NCI-H226 (cell line): ENCODE measurements at regions not wholly inside any gene's neighbourhood (a gene's known extent, or its start where the extent isn't known, plus 50 kb on each side); places are given as distances from the start of the nearest gene placed in this dataset.
"Not testable (repeated sequence)": the region's sequence is repeated elsewhere in the genome, so short reads cannot be mapped to it uniquely, and the experiment has no call there.

Experiments
- DNase-seq: peaks from one replicate; pipeline ENCODE4 v3.0.0-alpha.2; 2015

DNA sequence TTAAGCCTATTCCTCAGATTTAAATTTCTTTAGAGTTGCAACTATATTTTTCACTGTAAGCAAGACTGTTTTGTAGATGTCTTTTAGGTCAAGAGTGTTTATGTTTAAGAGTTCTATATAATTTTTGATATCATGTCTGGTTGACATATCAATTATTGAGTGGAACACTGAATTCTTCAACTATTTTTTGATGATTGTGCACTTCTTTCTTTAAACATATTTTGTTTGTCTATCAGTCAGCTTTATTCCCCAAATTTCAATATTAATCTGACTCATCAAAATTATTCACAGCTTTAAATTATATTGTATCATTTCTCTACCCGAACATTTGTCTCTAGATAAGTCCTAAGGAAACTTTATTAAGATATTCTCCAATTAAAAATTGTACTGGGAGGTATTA lies 933.6 kb upstream of the ROBO1 start:
- no peak for DNase-seq

- no peak for DNase-seq
Observed at GRCh38 chr3:80697291-80697690, 929.5 kb upstream of the ROBO1 start.

DNA sequence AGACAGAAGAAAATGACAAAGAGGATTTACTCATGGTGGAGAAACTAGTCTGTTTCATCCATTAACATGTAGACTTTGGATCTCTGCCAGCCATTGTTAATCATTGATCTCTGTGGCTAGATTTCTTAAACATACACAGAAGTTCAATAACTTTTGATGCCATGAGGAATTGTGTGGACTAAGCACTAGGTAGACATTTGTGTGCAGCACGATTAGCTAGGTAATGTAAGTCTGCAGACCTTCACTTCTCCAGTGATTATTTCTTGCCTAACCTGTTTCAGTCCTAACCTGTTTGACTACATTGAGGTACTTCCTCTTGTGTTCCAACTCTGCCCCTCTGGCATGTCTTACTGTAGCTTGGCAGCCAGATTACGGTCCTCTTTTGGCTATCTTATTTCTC lies 928.5 kb upstream of the ROBO1 start:
- DNase-seq: no peak

- no peak for DNase-seq
Observed at GRCh38 chr3:80688814-80689213, 921.0 kb upstream of the ROBO1 start.

DNA sequence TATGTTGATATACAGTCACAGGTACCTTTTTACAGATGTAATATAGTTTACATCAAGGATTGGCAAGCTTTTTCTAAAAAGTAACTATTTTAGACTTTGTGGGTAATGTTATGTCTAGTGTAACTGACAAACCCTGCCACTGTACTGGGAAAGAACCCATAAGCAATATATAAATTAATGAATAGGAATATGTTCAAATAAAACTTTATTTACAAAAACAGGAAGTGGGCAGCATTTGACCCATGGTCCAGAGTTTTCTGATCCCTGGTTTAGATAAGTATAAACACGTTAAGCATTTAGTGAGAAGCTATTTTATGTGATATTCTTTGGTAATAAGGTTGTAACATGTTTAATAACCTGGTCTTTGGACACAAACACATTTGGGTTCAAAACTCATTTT lies 915.2 kb upstream of the ROBO1 start:
- no peak for DNase-seq

DNA sequence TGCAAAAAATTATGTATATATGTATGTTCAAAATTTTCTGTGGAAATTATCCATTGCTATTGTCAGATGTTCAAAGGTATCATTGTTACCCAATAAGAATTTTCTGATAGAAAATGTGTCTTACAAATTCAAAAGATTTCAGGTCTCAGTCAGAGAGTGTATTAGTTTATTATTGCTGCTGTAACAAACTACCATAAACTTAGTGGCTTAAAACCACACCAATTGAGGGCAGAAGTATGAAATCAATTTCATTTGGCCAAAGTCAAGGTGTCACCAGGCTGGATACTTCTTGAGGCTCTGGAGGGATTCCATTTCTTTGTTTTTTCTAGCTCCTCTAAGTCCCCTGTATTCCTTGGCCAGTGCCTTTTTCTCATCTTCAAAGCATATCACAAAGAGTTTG lies 914.4 kb upstream of the ROBO1 start:
- DNase-seq: no peak

- DNase-seq: no peak
Observed at GRCh38 chr3:80677796-80678195, 910.0 kb upstream of the ROBO1 start.

DNA sequence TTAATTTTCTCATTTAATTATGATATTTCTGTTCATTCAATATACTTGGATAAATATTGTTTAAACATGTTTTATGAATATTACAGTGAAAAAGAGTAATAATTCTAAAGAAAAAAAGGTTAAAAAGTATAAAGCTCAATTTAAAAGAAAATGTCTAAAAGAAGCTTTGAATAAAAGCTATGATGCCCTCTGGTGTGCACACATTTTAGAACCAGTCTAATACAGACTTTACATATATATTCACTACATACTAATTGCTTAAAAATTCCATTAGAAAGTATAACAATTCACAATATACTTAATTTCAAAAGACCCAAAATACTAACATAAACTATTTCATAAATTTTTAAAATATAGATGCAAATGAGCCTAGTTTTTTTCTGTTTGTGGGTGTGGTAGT lies 909.1 kb upstream of the ROBO1 start:
- DNase-seq: no peak

GRCh38 chr3:80676261-80676660 lies 908.5 kb upstream of the ROBO1 start:
- no peak for DNase-seq

GRCh38 chr3:80675790-80676189 lies 908.0 kb upstream of the ROBO1 start:
- DNase-seq: no peak

- DNase-seq: no peak
Observed at GRCh38 chr3:80668600-80669294, 900.9 kb upstream of the ROBO1 start.

GRCh38 chr3:80668100-80668499 lies 900.3 kb upstream of the ROBO1 start:
- DNase-seq: no peak

GRCh38 chr3:80663426-80663825 lies 895.6 kb upstream of the ROBO1 start:
- DNase-seq: no peak

GRCh38 chr3:80655216-80655615 lies 887.4 kb upstream of the ROBO1 start:
- no peak for DNase-seq

DNA sequence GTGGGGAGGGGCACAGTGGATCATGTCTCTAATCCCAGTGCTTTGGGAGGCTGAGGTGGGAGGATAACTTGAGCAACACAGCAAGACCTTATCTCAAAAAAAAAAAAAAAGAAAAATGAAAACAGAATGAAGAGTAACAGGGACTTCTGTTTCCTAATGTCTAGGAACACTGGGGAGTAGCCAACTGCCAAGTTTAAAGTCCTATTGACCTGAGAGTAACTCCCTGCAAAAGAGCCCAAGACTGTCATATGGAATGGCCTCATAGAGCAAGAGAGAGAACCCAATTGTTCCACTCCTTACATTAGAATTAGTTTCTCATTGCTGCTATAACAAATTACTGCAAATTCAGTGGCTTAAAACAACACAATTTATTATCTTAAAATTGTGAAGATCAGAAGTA lies 881.4 kb upstream of the ROBO1 start:
- DNase-seq: no peak

DNA sequence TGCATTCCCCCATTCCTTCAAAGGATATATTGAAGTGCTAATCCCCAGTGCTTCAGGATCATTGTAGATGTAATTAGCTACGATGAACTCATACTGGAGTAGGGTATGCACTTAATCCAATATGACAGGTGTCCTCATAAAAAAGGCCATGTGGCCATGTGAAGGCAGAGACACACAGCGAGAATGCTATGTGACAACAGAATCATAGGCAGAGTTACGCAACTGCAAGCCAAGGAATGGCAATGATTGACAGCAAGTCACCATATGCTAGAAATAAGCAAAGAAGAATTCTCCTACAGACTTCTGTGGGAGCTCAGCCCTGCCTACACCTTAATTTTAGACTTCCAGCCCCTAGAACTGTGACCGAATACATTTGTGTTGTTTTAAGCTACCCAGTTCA lies 875.6 kb upstream of the ROBO1 start:
- DNase-seq: no peak

DNA sequence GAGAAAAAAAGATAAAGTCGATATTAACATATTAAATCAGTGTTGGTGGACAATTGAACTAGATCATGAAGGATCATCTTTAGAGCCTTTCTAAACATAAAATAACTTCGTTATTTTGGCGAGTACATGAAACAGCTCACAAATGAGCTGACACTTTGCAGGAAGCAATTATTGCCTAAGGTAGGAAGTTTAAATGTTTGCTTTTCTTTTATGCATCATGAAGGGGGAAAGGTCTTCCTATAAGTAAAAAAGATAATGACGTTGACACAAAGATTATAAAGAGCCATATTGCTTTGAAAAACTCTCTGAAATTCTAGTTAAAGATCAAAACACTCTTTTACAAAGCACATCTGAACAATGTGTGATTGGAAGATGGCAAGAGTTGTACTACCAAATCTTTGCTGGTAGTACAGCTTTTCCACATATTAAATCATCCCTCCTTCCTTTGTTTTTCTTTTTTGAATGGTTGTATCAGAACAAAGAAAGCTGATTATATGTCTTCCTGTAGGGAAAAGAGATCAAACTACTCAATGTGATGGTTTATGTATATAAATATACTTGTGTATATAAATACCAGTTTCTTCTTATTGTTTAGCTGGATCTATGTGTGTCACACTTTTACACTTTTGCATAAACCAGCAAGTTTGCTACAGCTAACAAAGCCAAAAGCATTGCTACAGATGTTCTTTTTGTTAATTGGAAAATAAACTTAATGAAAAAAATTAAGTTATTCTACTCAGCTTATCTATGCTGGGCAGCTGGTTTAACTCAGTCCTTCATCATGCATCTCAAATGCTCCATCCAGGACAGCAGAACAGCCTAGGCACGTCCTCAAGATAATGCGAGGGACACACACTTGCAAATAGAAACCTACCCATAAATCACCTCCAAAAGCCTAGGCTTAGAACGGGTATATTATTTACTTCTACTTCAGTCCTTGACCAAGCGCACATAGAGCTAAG lies 850.8 kb upstream of the ROBO1 start:
- DNase-seq: no peak

DNA sequence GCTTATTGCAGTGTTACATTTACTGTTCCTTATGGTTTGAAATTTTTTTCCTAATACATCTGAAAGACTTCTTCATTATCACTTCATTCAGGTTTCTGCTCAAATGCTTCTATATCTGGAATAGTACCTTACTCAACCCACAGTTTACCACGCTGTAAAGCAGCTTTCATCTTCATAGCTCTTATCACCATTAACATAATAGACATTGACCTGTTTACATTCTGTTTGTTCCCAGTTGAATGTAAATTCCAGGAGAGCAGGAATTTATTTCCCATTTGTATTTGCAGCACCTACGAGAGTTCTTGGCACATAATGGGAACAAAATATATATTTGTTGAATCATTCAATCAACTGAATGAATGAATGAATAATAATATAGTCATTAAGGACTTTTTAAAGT lies 844.6 kb upstream of the ROBO1 start:
- DNase-seq: no peak

GRCh38 chr3:80608072-80608471 lies 840.3 kb upstream of the ROBO1 start:
- not testable (repeated sequence) for DNase-seq

GRCh38 chr3:80606073-80606472 lies 838.3 kb upstream of the ROBO1 start:
- DNase-seq: no peak

DNA sequence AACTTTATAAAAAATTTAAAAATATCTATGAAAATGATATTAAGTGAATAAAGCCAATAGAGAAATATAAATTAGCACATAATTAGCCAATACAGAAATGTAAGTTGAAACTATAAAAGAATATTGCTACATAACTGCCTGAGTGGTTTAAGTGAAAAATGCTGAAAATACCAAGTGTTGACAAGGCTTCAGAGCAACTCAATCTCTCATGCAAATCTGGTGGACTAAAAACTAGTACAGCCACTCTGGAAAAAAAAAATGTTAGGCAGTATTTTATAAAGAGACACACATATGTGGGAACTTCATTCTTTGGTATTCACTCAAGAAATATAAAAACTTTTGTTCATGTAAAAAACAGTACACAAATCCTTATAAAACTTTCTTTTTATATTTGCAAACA lies 833.7 kb upstream of the ROBO1 start:
- DNase-seq: no peak

GRCh38 chr3:80592792-80593191 lies 825.0 kb upstream of the ROBO1 start:
- DNase-seq: no peak

DNA sequence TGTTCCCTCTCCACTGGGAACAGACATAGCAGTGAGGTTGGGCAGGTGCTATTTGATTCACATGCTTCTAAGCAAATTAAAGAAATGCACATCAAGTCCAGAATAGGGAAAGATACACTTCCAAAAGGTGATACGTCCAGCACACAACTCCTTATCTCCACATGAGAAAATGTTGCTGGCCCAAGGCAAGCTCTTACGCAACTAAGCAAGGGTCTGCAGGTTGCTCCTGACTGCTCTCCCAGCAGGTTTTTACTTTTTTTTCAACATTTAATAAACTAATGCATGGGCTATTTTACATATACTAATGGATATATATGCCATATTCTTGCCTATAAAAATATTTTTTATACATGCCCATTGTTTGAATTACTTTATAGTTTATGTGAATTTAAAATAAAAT lies 818.5 kb upstream of the ROBO1 start:
- no peak for DNase-seq

DNA sequence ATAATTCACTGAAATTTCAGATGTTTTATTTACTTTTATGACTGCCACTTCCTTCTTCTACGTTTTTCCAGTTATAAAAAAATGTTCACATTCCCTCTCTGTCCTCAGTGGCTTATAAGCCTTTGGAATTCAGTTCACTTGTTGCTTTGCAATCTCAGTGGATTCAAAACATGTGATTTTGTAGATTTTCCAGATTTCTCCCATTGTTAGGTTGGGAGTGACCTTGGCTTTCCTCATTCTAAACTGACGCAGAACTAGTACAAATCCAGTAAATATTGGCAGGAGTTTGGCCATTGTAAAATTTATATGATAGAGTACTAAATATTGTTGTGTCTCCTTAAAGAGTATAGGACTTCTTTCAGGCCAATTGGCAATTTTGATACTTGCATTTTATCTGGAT lies 812.3 kb upstream of the ROBO1 start:
- no peak for DNase-seq
